ENCODE measurements at regions not wholly inside any gene's neighbourhood (a gene's known extent, or its start where the extent isn't known, plus 50 kb on each side); places are given as distances from the start of the nearest gene placed in this dataset.

- TF ChIP-seq CTCF (IDR thresholded peaks at IDR 0.05) (no peak), POLR2AphosphoS5 (IDR thresholded peaks at IDR 0.05) (no peak), EP300 (IDR thresholded peaks at IDR 0.05) (no peak), POLR2A (IDR thresholded peaks at IDR 0.05) (no peak)
Observed at GRCh38 chr7:12783421-12784095, 96.1 kb downstream of the ARL4A start.

Measured in sigmoid colon (tissue), 4 donors.